Stimulated activated CD4-positive, alpha-beta T cell treated with anti-CD3 and anti-CD28 coated beads, Interleukin-15, amount 100 ng/mL, for 24 hours (primary cell): ENCODE measurements at regions not wholly inside any gene's neighbourhood (a gene's known extent, or its start where the extent isn't known, plus 50 kb on each side); places are given as distances from the start of the nearest gene placed in this dataset.
"Not testable (repeated sequence)": the region's sequence is repeated elsewhere in the genome, so short reads cannot be mapped to it uniquely, and the experiment has no call there.

ENCODE experiments used
- DNase-seq: peaks from one replicate; pipeline ENCODE4 v3.0.0-alpha.2; 2020

GRCh38 chr4:81700189-81700588, 228.5 kb upstream of the RASGEF1B start:
- no peak for DNase-seq

DNA sequence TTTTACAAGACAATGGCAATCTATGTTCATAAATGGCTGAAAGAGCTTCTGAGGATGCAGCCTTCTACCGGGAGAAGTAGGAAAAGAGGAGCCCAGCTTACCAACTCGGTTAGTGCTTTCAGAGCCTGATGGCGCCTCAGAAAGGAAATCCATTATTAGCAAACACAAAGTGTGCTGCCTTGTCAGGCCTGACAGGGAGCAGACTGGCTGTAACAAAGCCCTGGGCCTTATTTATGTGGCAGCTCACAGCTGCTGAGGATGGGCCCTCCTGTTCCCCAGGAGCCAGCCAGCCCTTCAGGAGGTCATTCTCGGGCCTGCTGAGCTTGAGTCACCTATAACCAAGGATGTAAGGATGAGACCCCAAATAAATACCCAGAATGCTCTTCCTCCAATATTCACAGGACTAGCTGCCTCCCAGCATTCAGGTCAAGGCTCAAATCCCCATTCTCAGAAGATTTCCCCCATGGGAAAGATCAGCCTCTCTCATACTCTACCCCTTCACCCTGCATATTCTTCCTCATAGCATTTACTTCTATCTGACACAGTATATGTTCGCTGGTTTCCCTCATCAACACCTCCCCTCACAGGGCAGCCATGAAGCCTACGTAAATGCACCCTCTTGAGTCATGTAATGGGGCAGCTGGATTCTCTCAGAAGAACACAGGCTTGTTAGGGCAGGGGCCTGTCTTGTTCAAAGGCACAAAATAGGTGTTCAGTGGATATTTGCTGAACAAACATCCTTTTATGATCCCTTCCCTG, 227.0 kb upstream of the RASGEF1B start:
- no peak for DNase-seq

GRCh38 chr4:81694176-81694913, 222.6 kb upstream of the RASGEF1B start:
- DNase-seq = no peak

- no peak for DNase-seq
These were observed 219.2 kb upstream of the RASGEF1B start for GRCh38 chr4:81690871-81691270.

DNA sequence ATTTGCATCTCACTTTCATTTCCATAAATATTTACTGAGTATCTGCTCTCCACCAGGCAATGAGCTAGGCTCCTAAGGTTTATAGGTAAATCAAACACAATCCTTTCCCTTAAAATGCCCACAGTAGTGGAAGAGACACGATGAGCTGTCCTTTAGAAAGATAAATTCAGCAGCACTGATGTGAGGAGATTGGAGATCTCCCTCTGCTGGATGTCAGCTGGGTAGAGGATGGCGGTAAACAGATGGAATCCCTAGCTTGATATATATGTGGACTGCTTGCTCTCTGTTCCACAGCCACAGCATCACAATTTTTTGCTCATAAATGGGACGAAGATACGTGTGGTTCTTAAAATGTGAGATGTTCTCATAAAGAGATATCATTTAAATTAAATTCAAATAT, 216.4 kb upstream of the RASGEF1B start:
- DNase-seq = no peak

- DNase-seq = no peak
These were observed 215.8 kb upstream of the RASGEF1B start for GRCh38 chr4:81687471-81687870.

DNA sequence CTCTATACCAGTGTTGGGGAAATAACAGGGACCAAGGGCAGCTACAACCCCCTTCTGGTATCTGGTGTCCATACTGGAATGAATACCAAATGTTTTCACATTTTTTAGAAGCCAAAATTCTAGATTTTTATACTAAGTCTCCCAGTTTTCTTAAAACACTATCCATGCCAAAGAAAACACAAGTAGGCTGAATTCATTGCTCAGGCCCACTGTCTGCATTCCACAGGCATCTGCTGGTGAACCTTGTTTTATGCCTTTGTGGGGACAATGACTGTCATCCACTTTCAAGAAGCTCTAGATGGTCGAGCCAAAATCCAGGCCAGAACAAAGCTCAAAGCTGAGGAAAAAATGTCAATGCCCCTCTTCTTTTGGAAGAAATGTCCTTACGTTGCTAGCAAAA, 213.4 kb upstream of the RASGEF1B start:
- no peak for DNase-seq

DNA sequence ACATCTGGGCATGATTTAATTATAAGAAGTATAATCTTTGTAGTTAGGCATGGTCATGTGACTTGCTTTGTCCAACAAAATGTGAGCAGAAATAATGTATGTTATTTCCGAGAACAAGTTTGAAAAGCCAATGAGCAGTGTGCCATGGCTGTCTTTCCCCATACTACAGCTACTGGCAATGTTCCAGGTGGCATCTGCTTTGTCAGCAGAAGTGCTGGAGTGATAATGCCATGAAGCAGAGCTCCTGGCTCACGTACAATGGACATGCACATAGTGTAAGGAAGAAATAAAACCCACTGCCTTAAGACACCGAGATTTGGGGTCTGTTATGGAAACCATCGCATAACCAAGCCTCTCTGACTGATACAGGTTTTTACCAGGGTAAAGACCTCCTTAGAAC, 212.6 kb upstream of the RASGEF1B start:
- no peak for DNase-seq

- DNase-seq = no peak
These were observed 210.8 kb upstream of the RASGEF1B start for GRCh38 chr4:81682492-81682891.

DNA sequence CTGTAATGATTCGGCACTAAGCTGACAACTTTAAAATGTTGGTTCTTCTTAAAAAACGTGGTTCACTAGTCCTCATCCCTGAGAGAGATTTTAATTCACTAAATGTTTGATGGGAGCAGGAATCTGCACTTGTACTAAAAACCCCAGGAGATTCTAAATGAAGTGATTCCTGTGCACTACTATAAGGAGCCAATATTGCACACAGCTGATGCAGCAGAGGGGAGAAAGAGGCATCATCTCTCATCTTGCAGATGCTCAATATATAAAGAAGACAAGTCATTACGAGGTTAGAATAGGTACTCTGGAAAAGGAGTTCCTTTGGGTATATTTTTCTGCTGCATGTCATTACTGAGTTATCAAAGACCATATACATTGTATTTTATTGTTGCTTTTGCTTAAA, 207.6 kb upstream of the RASGEF1B start:
- no peak for DNase-seq

DNA sequence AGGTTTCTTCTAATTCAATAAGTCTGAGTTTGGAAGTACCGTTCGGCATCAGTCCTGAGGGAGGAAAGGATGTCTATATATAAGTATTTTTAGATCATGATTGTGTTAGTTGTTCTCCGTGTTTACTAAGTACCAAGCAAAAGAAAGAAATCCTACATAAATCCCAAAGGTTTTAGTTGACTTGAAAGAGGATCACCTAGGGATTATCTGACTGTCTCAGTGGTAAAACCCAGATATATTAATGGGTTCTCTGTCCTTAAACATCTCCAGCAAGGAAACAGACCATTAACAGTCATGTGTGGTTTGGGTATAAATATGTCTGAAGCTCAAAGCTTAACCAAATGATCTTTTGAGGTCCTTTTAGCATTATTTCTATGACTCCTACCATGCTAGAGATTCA, 207.1 kb upstream of the RASGEF1B start:
- DNase-seq = no peak

DNA sequence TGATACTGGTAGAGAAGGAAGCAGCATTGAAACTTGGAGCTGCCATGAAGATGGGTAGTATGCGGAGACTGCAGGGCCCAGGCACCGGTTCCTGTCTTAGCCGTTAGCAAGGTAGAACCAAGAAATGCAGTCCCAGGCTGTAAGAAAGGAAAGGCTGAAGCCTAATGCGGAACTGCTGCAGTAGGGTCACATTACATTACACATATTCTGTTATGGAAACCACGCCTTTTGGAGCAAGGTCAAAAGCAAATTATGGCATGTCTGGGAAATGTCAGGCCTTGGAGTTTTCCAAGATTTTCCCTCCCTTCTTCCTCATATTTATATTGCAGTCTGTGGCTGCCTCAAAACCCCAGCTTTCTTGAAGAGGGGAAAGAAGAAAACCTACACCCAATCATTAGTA, 204.8 kb upstream of the RASGEF1B start:
- no peak for DNase-seq

GRCh38 chr4:81675791-81676393, 204.2 kb upstream of the RASGEF1B start:
- no peak for DNase-seq

- DNase-seq = no peak
These were observed 202.3 kb upstream of the RASGEF1B start for GRCh38 chr4:81673961-81674360.

DNA sequence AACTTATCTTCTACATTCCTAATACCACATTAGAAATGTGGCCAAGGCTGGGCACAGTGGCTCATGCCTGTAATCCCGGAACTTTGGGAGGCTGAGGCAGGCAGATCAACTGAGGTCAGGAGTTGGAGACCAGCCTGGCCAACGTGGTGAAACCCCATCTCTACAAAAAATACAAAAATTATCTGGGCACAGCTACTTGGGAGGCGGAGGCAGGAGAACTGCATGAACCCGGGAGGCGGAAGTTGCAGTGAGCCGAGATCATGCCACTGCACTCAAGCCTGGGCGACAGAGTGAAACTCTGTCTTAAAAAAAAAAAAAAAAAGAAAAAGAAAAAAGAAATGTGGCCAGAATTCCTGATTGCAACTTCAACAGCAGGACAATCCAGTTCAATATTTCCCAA, 196.6 kb upstream of the RASGEF1B start:
- not testable (repeated sequence) for DNase-seq

DNA sequence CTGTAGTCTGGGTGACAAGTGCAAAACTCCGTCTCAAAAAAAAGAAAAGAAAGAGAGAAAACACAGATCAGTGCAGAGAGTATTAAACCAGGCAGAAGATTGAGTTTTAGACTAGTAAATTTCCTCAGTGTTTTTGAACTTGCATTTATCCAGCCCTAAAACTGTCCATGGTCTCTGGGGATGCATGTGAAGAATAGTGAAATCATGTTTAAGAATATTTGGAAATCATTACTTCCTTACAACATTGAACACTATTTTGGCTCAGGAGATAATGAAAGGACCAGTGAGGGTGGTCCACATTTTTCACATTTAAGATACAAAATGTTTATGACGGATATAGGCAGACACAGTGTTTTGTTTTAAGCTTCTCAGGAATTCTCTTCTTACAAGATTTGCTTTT, 195.8 kb upstream of the RASGEF1B start:
- no peak for DNase-seq

DNA sequence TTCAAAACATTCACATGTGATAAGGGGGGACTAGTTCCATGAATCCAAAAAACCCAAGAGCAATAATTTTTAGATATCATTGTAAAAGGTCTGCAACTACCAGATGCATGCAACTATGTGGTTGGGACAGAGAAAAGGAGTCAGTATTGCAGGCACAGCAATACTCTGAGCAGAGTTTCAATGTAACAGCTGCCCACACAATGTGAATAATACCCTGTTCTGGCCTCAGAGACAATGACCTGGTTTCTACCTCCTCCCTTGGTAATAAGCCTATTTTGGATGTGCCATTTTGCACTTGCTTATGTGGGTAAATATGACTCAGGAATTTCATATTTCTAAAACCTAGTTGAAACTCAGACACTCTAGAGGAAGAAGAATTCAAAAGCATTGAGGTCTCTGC, 194.8 kb upstream of the RASGEF1B start:
- DNase-seq = no peak

- DNase-seq = no peak
These were observed 193.9 kb upstream of the RASGEF1B start for GRCh38 chr4:81665649-81666048.

DNA sequence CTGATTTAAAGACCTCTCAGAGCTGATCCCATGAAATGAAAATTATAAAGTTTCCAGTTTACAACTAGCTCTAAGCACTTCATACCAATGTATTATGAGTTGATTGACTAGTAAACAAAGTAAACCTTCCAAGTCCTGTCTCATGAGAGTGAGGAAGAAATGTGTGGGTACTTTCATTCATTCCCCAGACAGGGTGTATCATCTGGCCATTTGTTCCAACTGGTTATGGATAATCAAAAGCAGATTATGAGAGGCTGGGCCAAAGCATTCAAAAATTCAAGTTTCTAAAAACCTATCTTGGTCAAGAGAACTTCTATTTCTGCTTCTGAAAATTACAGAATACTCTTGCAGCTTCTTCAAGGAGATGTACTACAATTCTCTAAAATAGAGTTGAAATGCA, 193.3 kb upstream of the RASGEF1B start:
- DNase-seq = no peak

- DNase-seq = no peak
These were observed 192.4 kb upstream of the RASGEF1B start for GRCh38 chr4:81664079-81664478.

DNA sequence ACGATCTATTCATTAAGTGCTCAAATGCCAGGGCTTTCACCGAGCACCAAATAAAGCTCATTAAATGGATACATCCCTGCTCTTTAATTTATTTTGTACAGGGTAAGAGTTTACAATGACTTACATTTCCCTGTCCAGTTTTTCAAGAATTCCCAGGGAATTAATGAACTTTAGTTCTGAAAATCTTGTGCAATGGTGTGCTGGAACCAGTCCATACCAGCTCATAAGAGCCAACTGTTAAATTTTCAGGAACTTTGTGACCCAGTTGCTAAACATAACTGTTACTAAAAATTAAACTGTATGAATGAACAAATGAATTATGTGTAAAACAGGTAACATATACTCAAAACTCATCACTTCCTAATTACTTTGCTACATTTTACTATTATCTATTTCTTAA, 191.7 kb upstream of the RASGEF1B start:
- no peak for DNase-seq

DNA sequence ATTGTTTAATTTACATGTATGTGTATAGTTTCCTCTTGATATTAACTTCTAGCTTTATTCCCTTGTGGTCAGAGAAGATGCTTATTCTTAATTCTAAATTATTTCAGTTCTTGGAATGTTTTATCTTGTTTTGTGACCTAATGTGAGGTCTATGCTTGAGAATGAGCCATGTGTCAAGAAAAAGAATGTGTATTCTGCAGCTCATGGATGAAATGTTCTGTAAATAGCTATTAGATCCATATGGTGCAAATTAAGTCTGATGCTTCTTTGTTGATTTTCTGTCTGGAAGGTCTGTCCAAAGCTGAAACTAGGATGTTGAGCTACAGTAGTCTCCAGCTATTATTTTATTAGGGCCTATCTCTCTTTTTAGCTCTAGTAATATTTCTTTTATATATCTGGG, 187.3 kb upstream of the RASGEF1B start:
- no peak for DNase-seq

- DNase-seq = peak; percentile 51
These were observed 180.4 kb upstream of the RASGEF1B start for GRCh38 chr4:81652069-81652478.

DNA sequence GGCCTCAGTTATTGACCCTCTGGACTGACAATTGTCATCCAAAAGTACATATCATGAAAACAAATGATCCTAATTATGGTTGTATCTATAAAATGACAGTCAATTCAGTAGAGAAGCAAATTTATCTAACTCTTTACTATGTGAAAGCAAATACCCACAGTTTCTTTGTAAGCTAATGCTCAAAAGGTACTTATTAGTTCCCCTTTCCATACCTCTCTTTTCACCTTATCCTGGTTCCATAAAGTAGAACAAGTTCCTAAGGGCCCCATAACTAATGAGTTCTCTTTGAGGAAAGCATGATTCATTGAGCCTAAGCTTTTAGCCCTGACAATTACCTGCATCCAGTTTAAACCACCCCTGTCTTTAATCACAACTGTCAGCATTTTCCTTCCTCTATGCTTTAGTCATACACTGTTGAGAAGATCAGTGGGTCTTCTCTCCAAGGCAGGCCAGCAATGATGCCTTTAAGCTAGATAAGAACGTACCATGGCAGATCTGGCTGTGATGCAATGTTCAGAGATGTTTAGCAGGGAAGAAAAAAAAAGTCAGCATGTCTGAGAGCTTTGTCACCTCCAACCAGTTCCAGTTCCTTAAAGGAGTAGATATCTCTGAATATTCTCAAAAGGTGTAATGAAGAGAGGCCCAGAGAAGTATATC, 179.7 kb upstream of the RASGEF1B start:
- peak; percentile 23 for DNase-seq
